ENCODE measurements at regions not wholly inside any gene's neighbourhood (a gene's known extent, or its start where the extent isn't known, plus 50 kb on each side); places are given as distances from the start of the nearest gene placed in this dataset.

GRCh38 chr13:110991991-110992508, 77.2 kb upstream of the ANKRD10 start:
- TF ChIP-seq CTCF (IDR thresholded peaks at IDR 0.05; ENCODE audit: control insufficient read depth, extremely low read depth, insufficient read depth), result no peak
- no peak for DNase-seq (ENCODE audit: low read depth)
- no peak overlapping the region for H3K4me3 ChIP-seq (ENCODE audit: low read depth, low read length)

GRCh38 chr13:110989331-110989730, 74.5 kb upstream of the ANKRD10 start:
- DNase-seq (ENCODE audit: low read depth), result no peak
- TF ChIP-seq CTCF (IDR thresholded peaks at IDR 0.05; ENCODE audit: control insufficient read depth, extremely low read depth, insufficient read depth), result no peak
- H3K4me3 ChIP-seq (ENCODE audit: low read depth, low read length), result no peak overlapping the region

GRCh38 chr13:110985541-110985940, 70.7 kb upstream of the ANKRD10 start:
- DNase-seq (ENCODE audit: low read depth), result no peak
- no peak for TF ChIP-seq CTCF (IDR thresholded peaks at IDR 0.05; ENCODE audit: control insufficient read depth, extremely low read depth, insufficient read depth)
- H3K4me3 ChIP-seq (ENCODE audit: low read depth, low read length), result no peak overlapping the region

GRCh38 chr13:110984798-110985197, 69.9 kb upstream of the ANKRD10 start:
- H3K4me3 ChIP-seq (ENCODE audit: low read depth, low read length), result no peak overlapping the region
- no peak for DNase-seq (ENCODE audit: low read depth)
- TF ChIP-seq CTCF (IDR thresholded peaks at IDR 0.05; ENCODE audit: control insufficient read depth, extremely low read depth, insufficient read depth), result no peak

GRCh38 chr13:110984381-110984780, 69.5 kb upstream of the ANKRD10 start:
- no peak for TF ChIP-seq CTCF (IDR thresholded peaks at IDR 0.05; ENCODE audit: control insufficient read depth, extremely low read depth, insufficient read depth)
- no peak for DNase-seq (ENCODE audit: low read depth)
- H3K4me3 ChIP-seq (ENCODE audit: low read depth, low read length), result no peak overlapping the region

- no peak for TF ChIP-seq CTCF (IDR thresholded peaks at IDR 0.05; ENCODE audit: control insufficient read depth, extremely low read depth, insufficient read depth)
- DNase-seq (ENCODE audit: low read depth), result no peak
- no peak overlapping the region for H3K4me3 ChIP-seq (ENCODE audit: low read depth, low read length)
These were observed 68.4 kb upstream of the ANKRD10 start for GRCh38 chr13:110983241-110983640.

- no peak for DNase-seq (ENCODE audit: low read depth)
- no peak overlapping the region for H3K4me3 ChIP-seq (ENCODE audit: low read depth, low read length)
- TF ChIP-seq CTCF (IDR thresholded peaks at IDR 0.05; ENCODE audit: control insufficient read depth, extremely low read depth, insufficient read depth), result no peak
These were observed 66.5 kb upstream of the ANKRD10 start for GRCh38 chr13:110981379-110981778.
